ENCODE measurements at regions not wholly inside any gene's neighbourhood (a gene's known extent, or its start where the extent isn't known, plus 50 kb on each side); places are given as distances from the start of the nearest gene placed in this dataset.

DNA sequence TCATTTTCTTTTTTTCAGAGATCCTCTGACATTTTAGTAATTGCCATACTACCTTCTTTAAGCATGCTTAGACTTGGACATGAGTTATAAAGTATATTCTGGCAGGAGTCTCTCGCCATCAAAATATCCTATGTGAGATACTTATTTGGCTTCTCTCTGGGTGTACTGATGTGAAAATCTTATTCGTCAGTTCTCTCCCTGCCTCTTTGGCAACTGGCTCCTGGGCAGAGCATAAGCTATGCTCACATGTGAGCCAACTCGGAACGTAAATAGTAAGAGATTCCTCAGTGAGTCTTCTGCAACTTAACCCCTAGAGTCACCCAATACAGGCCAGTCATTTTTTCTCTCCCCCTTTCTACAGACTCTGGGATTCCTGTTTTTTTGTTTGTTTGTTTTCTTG is 91.6 kb downstream of the MAGEB17 start:
- no peak overlapping the region for H3K4me2 ChIP-seq (ENCODE audit: insufficient read depth, low read length)
- in situ Hi-C loops (cut with MboI) (loop anchor here (25.0 kb wide), 1 partner anchor 403 kb away; the partner anchor contains the start of gene S100G), intact Hi-C loops (cut with micrococcal nuclease) (no loop called here)
- WGBS (ENCODE audit: insufficient coverage, low coverage, missing lambda C conversion rate) = 0% methylated on average over 4 of the region's 4 CpGs
- H3K9me3 ChIP-seq (replicated peaks; ENCODE audit: control insufficient read depth, insufficient read depth, low read depth, low read length) = no peaks in the 10 kb centered on the region
- no peak overlapping the region for H3K4me3 ChIP-seq
- no peaks in the 10 kb centered on the region; a peak in 1 of 5 replicates for H3K27me3 ChIP-seq (ENCODE audit: control insufficient read depth in 2 of 2, insufficient read depth in 2 of 2, low read length in 2 of 2)
- no peaks in the 10 kb centered on the region for H3K79me2 ChIP-seq (ENCODE audit: control insufficient read depth, insufficient read depth, low read length)
- H3K9me1 ChIP-seq (ENCODE audit: control insufficient read depth, insufficient read depth, low read length) = no peaks in the 10 kb centered on the region
- no peak overlapping the region for H2AFZ ChIP-seq (ENCODE audit: low read depth, low read length)
- H3K36me3 ChIP-seq (ENCODE audit: control insufficient read depth, insufficient read depth, low read length) = no peaks in the 10 kb centered on the region
- H3K4me1 ChIP-seq (replicated peaks in 1 of 2; ENCODE audit: control insufficient read depth in 2 of 2, insufficient read depth in 2 of 2, low read length in 2 of 2) = no peaks in the 10 kb centered on the region
- no TSS peak for BruUV-seq (replicated peaks)
- no peaks in the 10 kb centered on the region for H4K20me1 ChIP-seq (replicated peaks; ENCODE audit: control insufficient read depth, insufficient read depth, low read length)
- no peak for FAIRE-seq
- no peak overlapping the region for H3K9ac ChIP-seq (ENCODE audit: insufficient read depth in 1 of 2, low read depth in 2 of 2, low read length in 2 of 2)
- no peak for ATAC-seq
- POLR2A ChIA-PET = no interaction called here
- DNase-seq (ENCODE audit: extremely low read depth in 1 of 4, low spot score in 3 of 4) = no peak
- CTCF ChIA-PET (ENCODE audit: low intra/inter-chr PET ratio) = no interaction called here
- no peak overlapping the region for H3K27ac ChIP-seq (ENCODE audit: extremely low read depth, low read depth, low read length)
- TF ChIP-seq NR2F6 (CRISPR knock-in tag; IDR thresholded peaks at IDR 0.05) (no peak), CREM (IDR thresholded peaks at IDR 0.05; ENCODE audit: low read depth) (no peak), YY1 (IDR thresholded peaks at IDR 0.05; ENCODE audit: borderline replicate concordance in 1 of 3, control insufficient read depth in 1 of 3, extremely low read depth in 1 of 3, insufficient read depth in 3 of 3, insufficient read length in 1 of 3, insufficient replicate concordance in 2 of 3, low read depth in 1 of 3, low read length in 2 of 3) (no peak), ZNF696 (CRISPR knock-in tag; conservative IDR thresholded peaks at IDR 0.05) (no peak), CTCFL (IDR thresholded peaks at IDR 0.05; ENCODE audit: borderline replicate concordance, insufficient read depth, low read depth, low read length, poor library complexity, severe bottlenecking) (no peak), ZBTB43 (CRISPR knock-in tag; IDR thresholded peaks at IDR 0.05) (no peak), COPS2 (conservative IDR thresholded peaks at IDR 0.05) (no peak), BRF1 (IDR thresholded peaks at IDR 0.05; ENCODE audit: borderline replicate concordance, extremely low read depth, insufficient read length) (no peak), FOXJ3 (CRISPR knock-in tag; IDR thresholded peaks at IDR 0.05) (no peak), CXXC5 (CRISPR knock-in tag; IDR thresholded peaks at IDR 0.05) (no peak), POLR2H (tag; IDR thresholded peaks at IDR 0.05; ENCODE audit: low read depth) (no peak), PURB (CRISPR knock-in tag; IDR thresholded peaks at IDR 0.05; ENCODE audit: low read depth) (no peak), FIP1L1 (IDR thresholded peaks at IDR 0.05; ENCODE audit: low read depth, low read length, poor library complexity, severe bottlenecking) (no peak)
- TF ChIP-seq, protein P1, sequence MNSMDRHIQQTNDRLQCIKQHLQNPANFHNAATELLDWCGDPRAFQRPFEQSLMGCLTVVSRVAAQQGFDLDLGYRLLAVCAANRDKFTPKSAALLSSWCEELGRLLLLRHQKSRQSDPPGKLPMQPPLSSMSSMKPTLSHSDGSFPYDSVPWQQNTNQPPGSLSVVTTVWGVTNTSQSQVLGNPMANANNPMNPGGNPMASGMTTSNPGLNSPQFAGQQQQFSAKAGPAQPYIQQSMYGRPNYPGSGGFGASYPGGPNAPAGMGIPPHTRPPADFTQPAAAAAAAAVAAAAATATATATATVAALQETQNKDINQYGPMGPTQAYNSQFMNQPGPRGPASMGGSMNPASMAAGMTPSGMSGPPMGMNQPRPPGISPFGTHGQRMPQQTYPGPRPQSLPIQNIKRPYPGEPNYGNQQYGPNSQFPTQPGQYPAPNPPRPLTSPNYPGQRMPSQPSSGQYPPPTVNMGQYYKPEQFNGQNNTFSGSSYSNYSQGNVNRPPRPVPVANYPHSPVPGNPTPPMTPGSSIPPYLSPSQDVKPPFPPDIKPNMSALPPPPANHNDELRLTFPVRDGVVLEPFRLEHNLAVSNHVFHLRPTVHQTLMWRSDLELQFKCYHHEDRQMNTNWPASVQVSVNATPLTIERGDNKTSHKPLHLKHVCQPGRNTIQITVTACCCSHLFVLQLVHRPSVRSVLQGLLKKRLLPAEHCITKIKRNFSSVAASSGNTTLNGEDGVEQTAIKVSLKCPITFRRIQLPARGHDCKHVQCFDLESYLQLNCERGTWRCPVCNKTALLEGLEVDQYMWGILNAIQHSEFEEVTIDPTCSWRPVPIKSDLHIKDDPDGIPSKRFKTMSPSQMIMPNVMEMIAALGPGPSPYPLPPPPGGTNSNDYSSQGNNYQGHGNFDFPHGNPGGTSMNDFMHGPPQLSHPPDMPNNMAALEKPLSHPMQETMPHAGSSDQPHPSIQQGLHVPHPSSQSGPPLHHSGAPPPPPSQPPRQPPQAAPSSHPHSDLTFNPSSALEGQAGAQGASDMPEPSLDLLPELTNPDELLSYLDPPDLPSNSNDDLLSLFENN (IDR thresholded peaks at IDR 0.05; ENCODE audit: low read depth in 2 of 2, low read length in 2 of 2) = no peak
